AG04449 (cell line): ENCODE measurements at regions not wholly inside any gene's neighbourhood (a gene's known extent, or its start where the extent isn't known, plus 50 kb on each side); places are given as distances from the start of the nearest gene placed in this dataset.

Experiments used
- CTCF ChIA-PET: fragments of 350-600 bp; formaldehyde crosslinking; extraction: SDS; loops from one replicate; lab custom pipeline; 2021; ENCODE audit warnings: antibody characterized with exemption; lab: Yijun Ruan, JAX
- POLR2A ChIA-PET: fragments of 400-600, 350-600 bp; formaldehyde crosslinking; extraction: SDS; loops from one replicate; lab custom pipeline; 2020; ENCODE audit warnings: antibody characterized with exemption, inconsistent platforms; lab: Yijun Ruan, JAX
- DNase-seq: peaks from one replicate; pipeline ENCODE4 v3.0.0-alpha.2; 2010; ENCODE audit warnings: low read depth, low spot score
- H3K4me3 ChIP-seq: 2 replicates; pipeline ENCODE4 v1.5.1; 2011; ENCODE audit warnings: low read depth, mild to moderate bottlenecking, control low read depth, low read length
- CTCF ChIP-seq: IDR thresholded peaks from one replicate; pipeline ENCODE4 v1.5.1; 2011; ENCODE audit warnings: mild to moderate bottlenecking, moderate library complexity, low read length, control low read depth, inconsistent platforms; ENCODE audit not compliant: insufficient read depth; ENCODE audit errors: missing control alignments

GRCh38 chr2:42926434-42927333 lies 134.3 kb upstream of the HAAO start:
- DNase-seq = no peak
- CTCF ChIA-PET = interaction anchor here (1.2 to 13.3 kb wide), 11 partner anchors 8 to 615 kb away, joined by 3 to 126 read pairs (median 5); no protein-coding TSS in a partner anchor
- no peak for TF ChIP-seq CTCF
- POLR2A ChIA-PET = no interaction called here
- no peak overlapping the region for H3K4me3 ChIP-seq

GRCh38 chr2:42925742-42926433 lies 133.5 kb upstream of the HAAO start:
- POLR2A ChIA-PET = interaction anchor here (0.8 to 1.1 kb wide), 2 partner anchors 15 to 300 kb away, joined by 3 to 7 read pairs; partner anchors contain the start of gene ZFP36L2
- CTCF ChIA-PET = interaction anchor here (0.8 to 13.3 kb wide), 8 partner anchors 9 to 616 kb away, joined by 3 to 126 read pairs (median 6); no protein-coding TSS in a partner anchor

GRCh38 chr2:42924418-42924886 lies 132.1 kb upstream of the HAAO start:
- CTCF ChIA-PET = interaction anchor here (0.9 to 13.3 kb wide), 10 partner anchors 8 to 305 kb away, joined by 3 to 126 read pairs (median 5); no protein-coding TSS in a partner anchor
- no peak for DNase-seq
- no peak for TF ChIP-seq CTCF
- peak overlapping the region; percentile 18; the same call in 1 of the 2 replicates for H3K4me3 ChIP-seq
- POLR2A ChIA-PET = interaction anchor here (1.9 kb wide), 1 partner anchor 18 kb away, joined by 6 read pairs; no protein-coding TSS in a partner anchor

More at GRCh38 chr2:42925742-42926433, 133.5 kb upstream of the HAAO start:
- TF ChIP-seq CTCF = no peak
- no peak overlapping the region for H3K4me3 ChIP-seq
- no peak for DNase-seq

- POLR2A ChIA-PET = interaction anchor here (0.7 to 1.9 kb wide), 2 partner anchors 17 to 31 kb away, joined by 3 to 6 read pairs; no protein-coding TSS in a partner anchor
- TF ChIP-seq CTCF = no peak
- no peak overlapping the region for H3K4me3 ChIP-seq
- no peak for DNase-seq
- CTCF ChIA-PET = interaction anchor here (0.5 to 2.4 kb wide), 10 partner anchors 9 to 305 kb away, joined by 3 to 6 read pairs (median 3); no protein-coding TSS in a partner anchor
Observed at GRCh38 chr2:42923580-42924417, 131.4 kb upstream of the HAAO start.

GRCh38 chr2:42922790-42923579 lies 130.6 kb upstream of the HAAO start:
- TF ChIP-seq CTCF = no peak
- ChIA-PET CTCF (interaction anchor here (0.5 to 1.6 kb wide), 8 partner anchors 12 to 306 kb away, joined by 3 to 5 read pairs (median 3); no protein-coding TSS in a partner anchor), POLR2A (interaction anchor here (1.9 kb wide), 1 partner anchor 16 kb away, joined by 6 read pairs; no protein-coding TSS in a partner anchor)
- DNase-seq = peak; percentile 91
- H3K4me3 ChIP-seq = no peak overlapping the region
